HTR-8/SVneo (cell line): ENCODE measurements at regions not wholly inside any gene's neighbourhood (a gene's known extent, or its start where the extent isn't known, plus 50 kb on each side); places are given as distances from the start of the nearest gene placed in this dataset.
"Not testable (repeated sequence)": the region's sequence is repeated elsewhere in the genome, so short reads cannot be mapped to it uniquely, and the experiment has no call there.

ENCODE experiments used
- DNase-seq: peaks from one replicate; pipeline ENCODE4 v3.0.0; 2011; ENCODE audit warnings: low spot score, mixed read lengths; ENCODE audit not compliant: insufficient read length
- FAIRE-seq: peaks from 2 replicates; lab custom pipeline; 2011; peaks lifted over from hg19 to GRCh38; lab: Jason Lieb, UNC

DNA sequence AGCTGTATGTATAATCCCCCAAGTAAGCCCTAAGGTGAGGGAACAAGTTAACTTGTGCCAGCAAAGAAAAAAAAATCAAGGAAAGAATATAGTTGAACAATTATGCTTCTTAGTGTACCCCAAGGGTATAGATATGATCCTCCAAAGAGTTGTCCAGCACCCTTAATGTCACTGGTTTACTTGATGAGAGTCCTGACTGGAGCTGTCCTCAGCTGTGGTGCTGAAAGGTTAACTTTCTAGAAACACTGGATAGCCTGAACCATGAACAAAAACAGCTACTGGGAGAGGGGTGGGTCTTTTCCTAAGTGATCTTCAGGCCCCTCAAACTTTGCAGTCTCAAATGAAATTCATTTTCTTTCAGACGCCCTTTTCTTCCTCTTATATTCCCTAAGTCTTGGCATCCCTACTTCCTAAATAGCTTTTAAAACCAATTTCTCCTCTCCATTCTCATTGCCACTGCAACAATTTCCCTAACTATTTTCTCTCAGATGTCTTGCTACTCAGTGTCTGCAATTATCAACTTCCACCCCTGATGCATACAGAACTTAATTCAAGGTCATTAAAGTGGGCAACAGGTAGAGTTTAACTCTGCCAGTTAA lies 83.5 kb upstream of the PROKR2 start:
- no peak for DNase-seq
- FAIRE-seq = no peak

GRCh38 chr20:5397393-5397792 lies 80.6 kb upstream of the PROKR2 start:
- DNase-seq = no peak

DNA sequence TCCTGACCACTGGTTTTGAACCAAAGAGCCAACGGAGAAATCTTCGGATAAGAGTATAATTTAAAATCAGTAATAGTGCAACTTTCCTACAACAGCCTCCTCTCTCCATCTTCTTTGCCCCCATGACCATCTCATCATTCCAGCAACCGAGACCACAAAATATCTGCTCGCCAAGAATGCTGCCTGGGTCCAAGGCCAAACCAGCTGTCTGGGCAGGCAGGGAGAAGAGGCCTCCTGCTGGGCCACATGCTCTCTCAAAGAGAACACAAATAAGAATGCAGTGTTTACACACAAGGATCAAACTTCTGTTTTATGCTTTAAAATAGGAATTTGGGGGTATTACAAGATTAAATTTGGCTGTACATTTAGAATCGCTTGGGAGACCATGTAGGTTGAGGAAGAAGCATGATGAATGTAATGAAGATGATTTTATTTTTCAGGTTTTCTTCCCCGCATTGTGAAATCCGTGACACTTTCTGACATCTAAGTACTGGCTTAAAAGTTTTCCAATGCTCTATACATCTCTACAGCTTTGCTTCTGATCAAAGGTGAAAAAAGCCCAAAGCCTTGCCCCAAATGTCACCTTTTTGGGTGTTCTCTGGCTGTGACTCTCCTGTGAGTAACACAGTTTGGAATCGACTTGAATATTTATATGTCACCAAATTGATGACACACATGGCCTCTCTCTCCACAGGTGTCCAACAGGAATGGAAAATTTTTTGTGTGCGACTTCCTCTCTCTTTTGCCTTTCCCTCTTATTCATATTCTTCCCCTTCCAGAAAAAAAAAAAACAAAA lies 79.4 kb upstream of the PROKR2 start:
- no peak for FAIRE-seq
- DNase-seq = no peak

More at GRCh38 chr20:5397393-5397792, 80.6 kb upstream of the PROKR2 start:
- no peak for FAIRE-seq

DNA sequence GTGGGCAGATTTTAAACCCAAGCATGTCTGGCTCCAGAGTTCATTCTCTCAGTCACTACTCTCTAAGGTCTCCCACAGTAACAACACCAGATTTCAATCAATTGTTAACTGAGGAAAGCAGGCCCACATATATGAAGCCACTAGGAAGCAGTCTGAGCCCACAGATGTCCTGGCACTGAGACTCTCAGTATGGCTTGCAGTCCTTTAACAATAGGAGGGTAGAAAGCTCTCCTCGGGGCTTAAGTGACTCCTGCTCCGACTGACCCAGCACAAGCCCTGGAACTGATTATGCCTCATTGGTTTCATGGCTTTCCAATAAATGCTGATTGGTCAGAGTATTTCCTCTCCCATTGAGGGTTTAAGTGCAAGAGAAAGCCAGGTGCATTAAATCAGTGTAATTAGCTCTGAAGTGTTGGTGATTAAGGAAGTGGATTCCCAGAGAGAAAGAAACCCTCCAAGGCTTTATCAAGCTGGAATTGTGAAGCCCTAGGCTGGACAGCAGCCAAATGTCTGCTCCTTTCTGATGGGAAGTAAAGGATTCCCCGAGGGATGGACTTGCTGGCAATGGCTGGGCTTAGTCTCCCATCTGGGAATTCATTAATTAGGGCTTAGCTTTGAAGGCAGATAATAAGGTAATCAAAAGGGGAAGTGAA lies 76.6 kb upstream of the PROKR2 start:
- DNase-seq (no peak), FAIRE-seq (no peak)

DNA sequence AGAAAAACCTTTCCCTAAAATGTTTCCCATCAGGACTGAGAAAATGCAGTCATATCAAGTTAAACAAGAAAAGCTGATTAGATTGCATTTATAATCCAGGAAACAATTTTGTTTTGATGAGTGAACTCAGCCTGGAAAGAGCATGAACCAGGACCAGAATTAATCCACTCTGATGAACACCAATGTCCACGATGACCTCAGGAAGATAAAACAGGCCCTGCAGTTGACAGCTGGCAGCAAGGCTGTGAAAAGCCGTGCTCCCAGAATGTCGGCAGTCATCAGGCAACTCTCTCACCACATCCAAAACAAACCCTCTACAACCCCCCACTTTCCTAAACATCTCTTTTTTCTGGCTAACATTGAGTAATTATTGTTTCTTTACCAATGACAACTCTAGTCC lies 74.0 kb upstream of the PROKR2 start:
- DNase-seq = no peak
- FAIRE-seq = no peak

- not testable (repeated sequence) for DNase-seq, FAIRE-seq
These were observed 70.1 kb upstream of the PROKR2 start for GRCh38 chr20:5386846-5387245.

DNA sequence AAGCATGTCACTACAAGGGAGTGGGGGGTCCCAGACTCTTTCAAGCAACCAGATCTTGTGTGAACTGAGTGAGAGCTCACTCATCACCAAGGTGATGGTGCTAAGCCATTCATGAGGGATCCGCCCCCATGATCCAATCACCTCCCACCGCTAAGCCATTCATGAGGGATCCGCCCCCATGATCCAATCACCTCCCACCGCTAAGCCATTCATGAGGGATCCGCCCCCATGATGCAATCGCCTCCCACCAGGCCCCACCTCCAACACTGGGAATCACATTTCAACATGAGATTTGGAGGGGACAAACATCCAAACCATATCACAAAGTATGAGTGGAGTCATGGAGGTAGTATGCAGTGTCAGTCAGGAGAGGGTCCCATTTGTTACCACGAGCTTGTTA lies 64.8 kb upstream of the PROKR2 start:
- DNase-seq = not testable (repeated sequence)
- FAIRE-seq = peak; percentile 4

DNA sequence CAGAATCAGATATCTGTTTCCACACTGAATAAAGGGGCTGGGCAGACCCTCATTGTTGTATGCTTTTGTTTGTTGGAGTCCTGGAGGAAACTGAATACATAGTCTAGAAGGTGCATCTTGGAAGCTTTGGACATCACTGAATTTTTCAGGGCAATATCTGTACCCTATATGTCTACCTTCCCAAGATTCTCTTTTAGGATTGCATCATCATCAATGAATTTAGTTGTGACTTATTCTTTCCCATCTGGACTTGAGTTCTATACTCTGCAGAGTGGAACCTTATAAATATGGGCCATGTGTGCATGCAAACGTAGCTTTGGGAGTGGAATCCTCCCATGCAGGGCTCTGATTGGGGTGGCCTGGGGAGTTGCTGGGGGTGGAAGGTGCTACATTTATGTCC lies 60.7 kb upstream of the PROKR2 start:
- FAIRE-seq (no peak), DNase-seq (no peak)

GRCh38 chr20:5376228-5376627 lies 59.5 kb upstream of the PROKR2 start:
- FAIRE-seq (no peak), DNase-seq (no peak)

GRCh38 chr20:5374171-5374570 lies 57.4 kb upstream of the PROKR2 start:
- DNase-seq (no peak), FAIRE-seq (no peak)

GRCh38 chr20:5372371-5372770 lies 55.6 kb upstream of the PROKR2 start:
- FAIRE-seq (no peak), DNase-seq (no peak)

GRCh38 chr20:5369629-5370028 lies 52.9 kb upstream of the PROKR2 start:
- FAIRE-seq = no peak
- DNase-seq = no peak
